Right cardiac atrium (tissue), 5 donors: ENCODE measurements at regions not wholly inside any gene's neighbourhood (a gene's known extent, or its start where the extent isn't known, plus 50 kb on each side); places are given as distances from the start of the nearest gene placed in this dataset.

Experiments used
- ATAC-seq, 2 donors: fragments of 200-7000 bp; cut with Tn5 transposase; one replicate each; pipeline versions ENCODE4 v1.8.0 to v1.9.1; 2020; ENCODE audit warnings: moderate library complexity in 2 of 2, mild to moderate bottlenecking in 1 of 2
- DNase-seq, 3 donors: peaks; one replicate each; pipeline ENCODE4 v3.0.0-alpha.2; 2020
- H3K27ac ChIP-seq: one replicate; pipeline ENCODE4 v1.5.1; 2013; ENCODE audit warnings: mild to moderate bottlenecking, low read length, control low read depth, moderate library complexity
- H3K27me3 ChIP-seq: one replicate; pipeline ENCODE4 v1.6.1; 2013; ENCODE audit not compliant: control insufficient read depth, insufficient read depth
- H3K4me1 ChIP-seq: one replicate; pipeline ENCODE4 v1.6.1; 2013; ENCODE audit warnings: low read length; ENCODE audit not compliant: control insufficient read depth, insufficient read depth
- H3K4me3 ChIP-seq: one replicate; pipeline ENCODE4 v1.5.1; 2013; ENCODE audit warnings: low read length, control low read depth
- H3K9me3 ChIP-seq: one replicate; pipeline ENCODE4 v1.6.1; 2013; ENCODE audit warnings: low read length; ENCODE audit not compliant: control insufficient read depth
- WGBS: extraction: QIAGEN DNeasy Blood & Tissue Kit; methylation state at CpG from one replicate; pipeline ENCODE4 v1.1.7; 2013; 5-methylcytosine and 5-hydroxymethylcytosine counted together
- intact Hi-C, 4 donors: fragments of 100-400 bp; cut with DNase I; formaldehyde crosslinking; loops; one replicate each; pipeline versions ENCODE4 v1.11.0 to v1.14.0; 2022 to 2023
- donor health status: healthy with polysubstance abuse.
- donor health status: DM: no; HTN: yes; CAD: no.
- donor health status: DM: no; HTN: no; CAD: no.
- donor health status: DM: no; HTN: yes; CAD: no; lungs with severe emphysema.
- donor health status: DM: yes; HTN: yes; CAD: no.

DNA sequence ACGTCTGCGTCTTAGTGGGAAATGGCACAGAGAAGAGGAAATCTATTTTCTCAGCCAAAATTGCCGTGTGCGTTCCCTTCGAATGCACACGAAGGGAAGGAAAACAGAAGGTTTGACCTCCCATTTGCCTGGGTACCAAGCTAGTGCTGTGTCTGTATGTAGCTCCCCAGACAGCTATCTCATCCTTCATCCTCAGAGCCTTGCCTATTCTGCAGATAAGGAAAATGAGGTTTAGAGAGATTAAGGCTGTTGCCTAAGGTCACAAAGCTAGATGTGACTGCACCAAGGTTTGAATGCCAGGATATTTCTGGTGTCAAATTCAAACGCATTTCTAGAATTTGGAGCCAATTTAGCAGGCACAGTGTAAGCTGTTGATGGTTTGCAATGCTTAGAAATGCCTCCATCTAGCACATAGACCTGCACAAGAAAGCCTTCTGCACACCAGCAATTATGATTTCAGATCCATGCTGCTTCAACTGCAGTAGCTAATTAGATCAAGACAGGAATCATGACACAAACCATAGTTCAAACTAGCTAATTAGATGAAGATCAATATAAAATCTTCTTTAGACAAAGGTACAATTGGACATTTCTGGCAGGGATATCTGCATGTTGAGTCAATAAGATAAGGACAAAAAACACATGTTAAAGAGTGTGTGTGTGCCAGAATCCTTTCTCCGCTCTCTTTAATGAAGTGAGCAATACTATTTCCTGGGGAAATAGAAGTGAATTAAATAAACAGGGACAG, 115.1 kb downstream of the CMPK2 start:
- Histone ChIP-seq H3K27ac (no peak overlapping the region), H3K4me1 (no peaks in the 10 kb centered on the region), H3K4me3 (no peak overlapping the region), H3K9me3 (no peaks in the 10 kb centered on the region), H3K27me3 (peaks cover 5% of the 10 kb centered on the region)
- peak in 1 of 2 donors; percentile 52 for ATAC-seq
- DNase-seq, result no peak
- 38% methylated on average over 8 of the region's 8 CpGs for WGBS
- intact Hi-C loops, result no loop called here

DNA sequence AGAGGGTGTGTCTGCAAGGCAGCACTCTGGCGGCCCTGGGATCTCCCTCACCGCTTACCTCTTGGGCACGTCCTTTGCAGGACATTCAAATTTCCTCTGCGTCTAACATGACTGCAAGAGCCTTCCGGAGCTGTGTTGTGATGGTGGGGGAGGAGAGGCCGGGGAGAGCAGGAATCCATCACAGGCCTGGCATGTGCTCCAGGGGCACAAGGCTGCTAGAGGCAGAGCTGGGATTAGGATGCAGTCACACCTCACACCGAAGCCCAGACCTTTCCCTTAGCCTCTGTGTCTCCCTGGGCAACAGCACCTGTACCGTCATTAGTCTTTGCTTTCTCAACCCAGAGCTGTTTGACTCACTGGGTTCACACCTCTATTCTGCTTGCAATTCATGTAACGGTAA, 111.3 kb downstream of the CMPK2 start:
- intact Hi-C loops, result no loop called here
- Histone ChIP-seq H3K27ac (no peak overlapping the region), H3K4me1 (no peaks in the 10 kb centered on the region), H3K27me3 (no peaks in the 10 kb centered on the region), H3K4me3 (no peak overlapping the region), H3K9me3 (no peaks in the 10 kb centered on the region)
- ATAC-seq, result no peak
- no peak for DNase-seq
- WGBS, result 43% methylated on average over 9 of the region's 9 CpGs

DNA sequence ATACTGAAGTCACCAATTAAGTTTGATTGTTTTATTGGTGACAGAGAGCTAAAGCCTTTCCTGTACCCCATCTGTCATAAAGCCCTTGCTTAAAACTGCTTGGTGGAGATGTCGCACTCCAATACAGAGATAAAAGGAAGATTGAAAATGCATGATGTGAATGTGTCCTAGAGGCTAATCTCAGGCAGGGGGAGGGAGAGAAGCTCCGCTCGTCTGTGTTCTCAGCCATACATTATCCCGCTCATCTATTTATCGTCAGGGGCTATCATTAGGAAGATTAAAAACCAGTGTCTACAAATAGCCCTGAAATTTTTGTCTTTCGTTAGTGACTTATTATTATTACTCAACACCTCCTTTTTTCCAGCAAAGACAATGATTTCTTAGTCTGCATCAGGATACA, 110.3 kb downstream of the CMPK2 start:
- no peak overlapping the region for H3K4me3 ChIP-seq
- 73% methylated on average over 6 of the region's 6 CpGs for WGBS
- no peak for DNase-seq
- no peaks in the 10 kb centered on the region for H3K4me1 ChIP-seq
- no peaks in the 10 kb centered on the region for H3K9me3 ChIP-seq
- no peaks in the 10 kb centered on the region for H3K27me3 ChIP-seq
- H3K27ac ChIP-seq, result no peak overlapping the region
- no peak for ATAC-seq
- intact Hi-C loops, result no loop called here

DNA sequence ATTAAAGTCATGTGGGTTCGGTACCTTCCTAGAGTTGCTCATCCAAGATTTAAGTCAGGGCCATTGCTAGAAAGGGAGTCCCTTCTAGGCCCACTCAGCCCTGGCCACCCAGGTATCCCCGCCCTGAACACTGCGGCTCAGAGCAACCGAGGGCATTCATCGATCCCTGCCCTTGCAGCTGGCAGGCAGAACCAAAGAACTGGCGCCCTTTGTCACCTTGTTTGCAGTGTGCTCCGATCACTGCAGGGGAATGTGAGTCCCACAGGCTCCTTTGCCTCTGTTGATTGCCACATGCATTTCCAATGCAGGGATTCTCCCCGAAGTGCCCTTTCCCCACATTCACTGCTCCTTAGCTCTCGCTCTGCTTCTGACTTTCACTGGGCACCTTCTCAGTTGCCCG, 108.5 kb downstream of the CMPK2 start:
- no peak overlapping the region for H3K27ac ChIP-seq
- ATAC-seq (no peak), DNase-seq (no peak)
- no peak overlapping the region for H3K4me3 ChIP-seq
- 85% methylated on average over 10 of the region's 10 CpGs for WGBS
- H3K4me1 ChIP-seq, result no peaks in the 10 kb centered on the region
- intact Hi-C loops, result no loop called here
- H3K9me3 ChIP-seq, result no peaks in the 10 kb centered on the region
- H3K27me3 ChIP-seq, result no peaks in the 10 kb centered on the region

DNA sequence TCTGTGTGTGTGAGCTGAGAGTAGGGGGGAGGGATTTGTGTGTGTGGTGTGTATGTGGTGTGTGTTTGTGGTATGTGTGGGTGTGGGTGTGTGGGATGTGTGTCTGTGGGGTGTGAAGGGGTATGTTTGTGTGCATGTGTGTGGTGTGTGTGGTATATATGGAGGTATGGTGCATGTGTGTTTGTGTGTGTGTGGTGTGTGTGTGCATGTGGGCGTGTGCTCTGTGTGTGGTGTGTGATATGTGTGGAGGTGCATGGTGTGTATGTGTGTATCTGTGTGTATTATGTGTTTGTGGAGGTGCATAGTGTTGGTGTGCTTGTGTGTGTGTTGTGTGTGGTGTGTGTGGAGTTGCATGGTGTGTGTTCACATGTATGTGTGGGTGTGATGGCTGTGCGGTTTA, 106.0 kb downstream of the CMPK2 start:
- no peak for DNase-seq

DNA sequence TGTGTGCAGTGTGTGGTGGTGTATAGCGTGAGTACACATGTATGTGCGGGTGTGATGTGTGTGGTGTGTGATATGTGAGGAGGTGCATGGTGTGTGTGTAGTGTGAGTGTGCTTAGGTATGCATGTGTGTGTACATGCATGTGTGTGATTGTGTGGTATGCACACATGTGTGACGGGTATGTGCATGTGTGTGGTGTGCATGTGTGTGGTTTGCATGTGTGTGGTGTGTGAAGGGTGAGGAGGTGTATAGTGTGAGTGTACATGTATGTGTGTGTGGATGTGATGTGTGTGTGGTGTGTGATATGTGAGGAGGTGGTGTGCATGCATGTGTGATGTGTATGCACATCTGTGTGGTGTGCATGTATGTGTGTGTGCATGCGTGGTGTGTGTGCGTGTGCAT, 105.6 kb downstream of the CMPK2 start:
- H3K9me3 ChIP-seq, result no peaks in the 10 kb centered on the region
- ATAC-seq, result no peak
- H3K4me3 ChIP-seq, result no peak overlapping the region
- no peaks in the 10 kb centered on the region for H3K4me1 ChIP-seq
- 83% methylated on average over 5 of the region's 5 CpGs for WGBS
- no peak for DNase-seq
- H3K27me3 ChIP-seq, result no peaks in the 10 kb centered on the region
- intact Hi-C loops, result no loop called here
- no peak overlapping the region for H3K27ac ChIP-seq

More for the DNA sequence above, 106.0 kb downstream of the CMPK2 start:
- no peak for ATAC-seq
- Histone ChIP-seq H3K4me3 (no peak overlapping the region), H3K9me3 (no peaks in the 10 kb centered on the region), H3K4me1 (no peaks in the 10 kb centered on the region), H3K27me3 (no peaks in the 10 kb centered on the region), H3K27ac (no peak overlapping the region)
- intact Hi-C loops, result no loop called here
- WGBS, result 92% methylated on average over 2 of the region's 2 CpGs

DNA sequence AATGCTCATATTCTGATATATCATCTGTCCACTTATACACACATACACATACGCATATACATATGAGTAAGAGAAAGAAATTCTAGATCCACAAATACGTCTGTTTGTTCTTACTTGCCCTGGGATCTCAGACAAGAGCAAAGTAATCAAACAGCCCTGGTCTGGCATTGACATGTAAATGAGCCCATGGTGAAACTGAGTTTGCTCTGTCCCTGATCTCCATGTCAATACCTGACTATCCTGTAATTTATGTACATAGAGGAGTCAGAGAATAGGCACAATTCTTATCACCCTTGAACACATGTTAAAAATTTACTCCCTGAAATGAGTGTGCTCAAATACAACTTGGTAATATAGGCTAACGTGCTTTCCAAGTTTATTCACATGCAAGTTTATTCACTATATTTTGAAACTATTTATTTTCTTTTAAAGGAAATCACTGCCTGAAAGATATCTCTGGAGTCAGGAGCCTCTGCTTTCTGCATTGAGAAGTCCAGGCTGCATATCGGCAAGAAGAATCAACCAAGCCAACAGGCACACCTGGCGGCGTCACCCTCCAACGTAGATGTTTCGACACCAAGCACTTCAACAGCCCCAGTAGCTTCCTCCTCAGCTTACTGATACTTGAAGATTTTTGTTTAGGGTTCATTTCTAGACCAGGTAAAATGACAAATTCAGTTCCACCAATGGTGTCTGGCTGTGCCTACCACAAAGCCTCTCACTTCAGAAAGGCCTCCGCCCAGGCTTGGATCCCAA, 100.6 kb downstream of the CMPK2 start:
- intact Hi-C loops, result no loop called here
- H3K4me3 ChIP-seq, result no peak overlapping the region

DNA sequence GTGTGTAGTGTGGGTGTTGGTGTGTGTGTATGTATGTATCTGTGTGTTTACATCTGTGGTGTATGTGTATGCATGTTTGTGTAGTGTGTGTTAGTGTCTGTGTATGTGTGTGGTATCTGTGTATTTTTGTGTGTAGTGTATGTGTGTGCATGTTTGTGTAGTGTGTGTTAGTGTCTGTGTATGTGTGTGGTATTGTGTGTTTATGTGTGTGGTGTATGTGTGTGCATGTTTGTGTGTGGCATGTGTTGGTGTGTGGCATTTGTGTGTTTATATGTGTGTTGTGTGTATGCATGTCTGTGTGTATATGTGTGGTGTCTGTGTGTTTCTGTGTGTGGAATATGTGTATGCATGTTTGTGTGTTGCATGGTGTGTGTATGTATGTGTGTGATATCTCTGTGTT, 96.4 kb downstream of the CMPK2 start:
- Histone ChIP-seq H3K9me3 (no peaks in the 10 kb centered on the region), H3K27ac (no peak overlapping the region), H3K4me3 (no peak overlapping the region), H3K4me1 (no peaks in the 10 kb centered on the region), H3K27me3 (no peaks in the 10 kb centered on the region)
- ATAC-seq (no peak), DNase-seq (no peak)
- intact Hi-C loops, result no loop called here

More for the DNA sequence above, 100.6 kb downstream of the CMPK2 start:
- Histone ChIP-seq H3K4me1 (no peaks in the 10 kb centered on the region), H3K27me3 (no peaks in the 10 kb centered on the region), H3K9me3 (no peaks in the 10 kb centered on the region), H3K27ac (no peak overlapping the region)
- no peak for ATAC-seq
- DNase-seq, result no peak
- WGBS, result 93% methylated on average over 9 of the region's 9 CpGs

DNA sequence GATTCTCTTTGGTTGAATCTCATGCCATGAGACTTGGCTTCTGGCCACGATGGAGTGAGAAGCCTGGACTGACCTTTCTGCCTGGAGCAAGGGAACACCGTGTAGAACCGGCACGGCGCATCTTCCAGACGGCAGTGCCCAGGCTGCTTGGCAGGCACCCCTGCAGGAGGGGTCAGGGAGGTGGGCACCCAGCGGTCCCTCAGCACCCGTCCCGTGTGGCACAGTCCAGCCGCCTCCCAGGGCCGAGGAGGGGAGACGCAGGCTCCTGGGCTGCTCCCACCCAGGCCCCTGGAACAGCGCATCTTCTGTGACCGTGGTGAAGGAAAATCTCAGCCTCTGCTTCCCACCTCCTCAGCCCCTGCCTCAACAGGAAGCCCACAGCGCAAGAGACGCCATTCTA, 95.7 kb downstream of the CMPK2 start:
- Histone ChIP-seq H3K27me3 (no peaks in the 10 kb centered on the region), H3K9me3 (no peaks in the 10 kb centered on the region), H3K27ac (no peak overlapping the region), H3K4me1 (no peaks in the 10 kb centered on the region), H3K4me3 (no peak overlapping the region)
- intact Hi-C loops, result loop anchor here in 3 of 4 donors (5.0 to 10.0 kb wide), 3 partner anchors 413 to 418 kb away; no protein-coding TSS in a partner anchor
- no peak for ATAC-seq
- no peak for DNase-seq
- WGBS, result 76% methylated on average over 16 of the region's 16 CpGs

DNA sequence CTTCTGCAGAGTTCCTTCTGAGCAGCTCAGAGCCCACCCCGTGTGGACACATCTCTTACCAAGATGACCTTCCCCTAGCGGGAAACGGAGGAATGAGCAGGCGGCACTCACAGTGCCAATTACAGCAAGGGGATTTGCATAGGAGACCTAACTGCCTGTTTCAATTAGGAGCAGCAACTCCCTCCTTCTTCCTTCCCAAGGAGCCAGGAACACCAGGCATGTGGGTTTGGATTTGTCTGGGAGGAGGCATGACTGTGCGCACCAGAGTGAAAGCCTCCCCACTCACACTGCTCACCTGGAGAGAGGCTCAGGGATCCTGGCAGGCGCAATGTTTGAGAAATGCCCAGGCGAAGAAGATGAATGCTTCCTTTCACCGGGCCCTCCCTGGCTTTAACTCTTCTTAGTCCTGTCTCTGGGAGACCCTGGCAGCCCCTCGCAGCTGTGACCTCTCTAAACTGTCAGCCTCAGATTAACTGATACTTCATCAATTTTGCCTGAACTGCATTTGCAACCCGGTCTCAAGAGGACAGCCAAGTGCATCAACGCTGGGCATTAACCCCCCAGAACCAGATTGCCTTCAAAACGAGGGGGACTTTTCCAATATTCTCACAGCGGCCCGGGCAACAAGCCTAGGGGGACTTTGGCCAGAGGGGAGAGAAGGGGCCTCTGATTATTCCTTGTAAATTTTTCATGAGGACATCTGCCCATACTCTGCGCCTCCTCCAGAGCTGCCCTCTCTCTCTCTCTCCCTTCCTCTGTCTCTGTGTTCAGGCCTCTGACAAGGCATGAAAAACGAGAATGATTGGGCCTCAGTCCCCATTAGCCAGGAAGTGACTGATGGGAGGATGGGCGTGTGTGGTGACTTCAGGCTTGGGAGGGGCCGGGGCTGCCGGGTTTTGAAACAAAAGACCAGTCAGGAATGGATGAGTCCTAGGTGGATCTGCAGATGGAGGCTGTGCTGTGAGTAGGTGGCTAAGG, 93.8 kb downstream of the CMPK2 start:
- Histone ChIP-seq H3K27me3 (no peaks in the 10 kb centered on the region), H3K9me3 (no peaks in the 10 kb centered on the region), H3K27ac (no peak overlapping the region), H3K4me3 (no peak overlapping the region), H3K4me1 (no peaks in the 10 kb centered on the region)
- peak in 1 of 3 donors; percentile 16 for DNase-seq
- intact Hi-C loops, result loop anchor here (2.0 to 10.0 kb wide), 4 partner anchors 415 to 420 kb away; no protein-coding TSS in a partner anchor
- 64% methylated on average over 19 of the region's 19 CpGs for WGBS
- ATAC-seq, result peak; percentile 23 to 63
